GM18951 (cell line): ENCODE measurements at regions not wholly inside any gene's neighbourhood (a gene's known extent, or its start where the extent isn't known, plus 50 kb on each side); places are given as distances from the start of the nearest gene placed in this dataset.

Source experiments
- POLR2A ChIP-seq: IDR thresholded peaks from 4 replicates; pipeline ENCODE4 v1.6.1; 2011; ENCODE audit warnings: mild to moderate bottlenecking; ENCODE audit not compliant: insufficient read length, insufficient read depth; ENCODE audit errors: extremely low read depth
- in situ Hi-C: fragments of 300-500 bp; cut with MboI; formaldehyde crosslinking; loops from one replicate; pipeline ENCODE4 v1.12.0; 2022; ENCODE audit warnings: low sequenced_read_pairs, mixed read lengths, inconsistent platforms; ENCODE audit not compliant: unreplicated experiment

- no peak for TF ChIP-seq POLR2A
- in situ Hi-C loops: no loop called here
These were observed 431.3 kb upstream of the MYT1L start for GRCh38 chr2:2762166-2762908.

GRCh38 chr2:2758793-2759367, 427.8 kb upstream of the MYT1L start:
- in situ Hi-C loops: no loop called here

DNA sequence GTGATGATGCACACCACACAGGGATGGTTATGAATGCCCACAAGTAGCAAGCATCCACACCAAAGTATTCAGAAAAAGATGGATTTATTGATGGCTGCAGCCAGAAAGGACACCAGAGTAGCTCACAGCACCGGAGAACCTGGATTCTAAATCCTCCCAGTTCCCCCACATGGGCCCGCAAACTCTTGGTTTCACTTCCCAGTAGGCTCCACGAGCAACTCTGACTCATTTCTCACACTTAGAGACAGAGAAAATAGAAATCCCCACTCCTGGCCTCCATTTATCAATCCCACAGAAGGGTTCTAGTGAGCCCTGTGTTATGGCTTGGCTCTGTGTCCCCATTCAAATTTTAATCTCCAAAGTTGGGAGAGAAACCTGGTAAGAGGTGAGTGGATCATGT, 426.7 kb upstream of the MYT1L start:
- in situ Hi-C loops: no loop called here
- TF ChIP-seq POLR2A: no peak

More at GRCh38 chr2:2758793-2759367, 427.8 kb upstream of the MYT1L start:
- no peak for TF ChIP-seq POLR2A

GRCh38 chr2:2756886-2757285, 425.8 kb upstream of the MYT1L start:
- in situ Hi-C loops: no loop called here
- no peak for TF ChIP-seq POLR2A

GRCh38 chr2:2755990-2756389, 424.9 kb upstream of the MYT1L start:
- TF ChIP-seq POLR2A: no peak
- in situ Hi-C loops: no loop called here

GRCh38 chr2:2754940-2755339, 423.9 kb upstream of the MYT1L start:
- TF ChIP-seq POLR2A: no peak
- in situ Hi-C loops: no loop called here

DNA sequence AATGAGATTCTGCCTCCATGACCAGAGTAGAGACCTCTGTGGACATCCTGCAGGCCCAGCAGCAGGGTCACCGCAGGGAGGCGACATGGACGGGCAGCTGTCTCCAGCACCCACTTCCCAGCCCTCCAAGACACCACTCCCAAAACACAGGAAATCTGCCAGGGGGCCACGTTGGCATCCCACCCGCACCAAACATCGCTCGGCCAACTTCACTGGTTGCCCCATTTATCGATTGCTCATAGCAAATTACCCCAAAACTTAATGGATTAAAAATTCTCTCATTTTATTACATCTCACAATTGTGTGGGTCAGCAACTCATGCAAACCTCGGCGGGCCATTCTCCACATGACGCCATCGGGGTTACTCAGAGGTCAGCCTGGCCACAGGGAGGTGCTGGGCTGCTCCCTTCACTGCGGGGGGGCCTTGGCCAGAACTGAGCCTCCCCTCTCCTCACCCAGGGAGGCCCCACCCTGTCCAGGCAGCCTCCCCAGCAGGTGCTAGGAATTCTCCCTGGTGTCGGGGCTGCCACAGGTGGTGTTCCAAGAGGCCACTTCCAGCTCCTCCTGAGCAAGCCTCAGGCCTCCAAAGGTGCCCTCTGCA, 420.7 kb upstream of the MYT1L start:
- TF ChIP-seq POLR2A: no peak
- in situ Hi-C loops: no loop called here

DNA sequence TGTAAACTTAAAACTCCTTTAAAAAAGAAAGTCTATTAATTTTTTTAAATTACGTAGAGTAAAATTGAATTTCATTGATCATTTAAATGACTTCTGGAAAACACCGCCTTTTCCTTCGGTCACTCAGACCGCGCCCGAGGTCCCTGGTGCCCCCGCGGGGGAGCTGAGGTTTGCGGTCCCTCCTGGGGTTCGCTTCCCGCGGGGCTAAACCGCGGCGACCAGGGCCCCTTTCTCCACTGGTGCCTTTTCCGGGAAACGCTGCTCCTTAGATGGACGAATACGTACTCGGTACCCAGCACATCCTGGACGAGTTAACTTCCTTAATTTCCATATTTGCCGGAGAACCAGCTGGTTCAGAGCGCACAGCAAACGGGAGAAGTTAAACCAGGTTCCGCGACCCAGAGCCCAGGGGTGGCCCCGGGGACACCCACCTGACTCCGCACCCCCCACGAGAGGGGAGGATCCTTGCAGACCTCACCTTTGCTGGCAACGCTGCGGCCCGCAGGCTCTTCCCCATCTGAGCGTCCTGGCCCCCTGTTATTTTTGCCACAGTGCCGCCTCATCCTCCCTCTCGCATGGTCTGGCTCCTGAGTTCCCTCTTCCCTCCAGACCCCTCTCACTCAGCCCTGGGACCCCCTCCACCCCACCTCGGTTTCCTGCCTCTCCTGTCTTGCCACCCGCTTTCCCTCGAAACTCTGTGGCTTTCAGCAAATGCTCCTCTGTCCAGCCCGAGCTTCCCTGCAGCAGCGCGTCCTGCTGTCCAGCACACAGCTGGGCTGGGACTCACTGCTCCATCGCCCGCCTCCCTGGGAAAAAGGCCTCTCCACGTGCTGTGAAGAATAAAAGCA, 420.0 kb upstream of the MYT1L start:
- in situ Hi-C loops: no loop called here
- TF ChIP-seq POLR2A: no peak

DNA sequence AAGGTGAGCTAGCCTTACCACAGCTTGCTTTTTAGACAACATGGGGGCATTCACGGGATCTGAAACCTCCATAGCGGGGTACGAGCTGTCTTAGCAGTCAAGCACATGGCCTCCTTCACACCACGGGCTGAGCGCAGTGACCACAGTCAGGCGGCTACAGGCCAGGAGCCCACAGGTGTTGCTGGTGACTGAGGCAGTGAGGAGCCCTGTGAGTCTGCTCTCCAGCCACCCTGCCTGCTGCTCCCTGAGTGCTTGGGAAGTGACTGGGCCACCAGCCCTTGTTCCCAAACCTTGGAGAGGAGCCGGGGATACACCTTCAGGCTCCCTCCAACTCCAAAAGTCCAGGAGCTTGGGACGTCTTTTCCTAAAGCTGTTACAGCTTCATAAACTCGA, 418.1 kb upstream of the MYT1L start:
- in situ Hi-C loops: no loop called here
- TF ChIP-seq POLR2A: no peak

DNA sequence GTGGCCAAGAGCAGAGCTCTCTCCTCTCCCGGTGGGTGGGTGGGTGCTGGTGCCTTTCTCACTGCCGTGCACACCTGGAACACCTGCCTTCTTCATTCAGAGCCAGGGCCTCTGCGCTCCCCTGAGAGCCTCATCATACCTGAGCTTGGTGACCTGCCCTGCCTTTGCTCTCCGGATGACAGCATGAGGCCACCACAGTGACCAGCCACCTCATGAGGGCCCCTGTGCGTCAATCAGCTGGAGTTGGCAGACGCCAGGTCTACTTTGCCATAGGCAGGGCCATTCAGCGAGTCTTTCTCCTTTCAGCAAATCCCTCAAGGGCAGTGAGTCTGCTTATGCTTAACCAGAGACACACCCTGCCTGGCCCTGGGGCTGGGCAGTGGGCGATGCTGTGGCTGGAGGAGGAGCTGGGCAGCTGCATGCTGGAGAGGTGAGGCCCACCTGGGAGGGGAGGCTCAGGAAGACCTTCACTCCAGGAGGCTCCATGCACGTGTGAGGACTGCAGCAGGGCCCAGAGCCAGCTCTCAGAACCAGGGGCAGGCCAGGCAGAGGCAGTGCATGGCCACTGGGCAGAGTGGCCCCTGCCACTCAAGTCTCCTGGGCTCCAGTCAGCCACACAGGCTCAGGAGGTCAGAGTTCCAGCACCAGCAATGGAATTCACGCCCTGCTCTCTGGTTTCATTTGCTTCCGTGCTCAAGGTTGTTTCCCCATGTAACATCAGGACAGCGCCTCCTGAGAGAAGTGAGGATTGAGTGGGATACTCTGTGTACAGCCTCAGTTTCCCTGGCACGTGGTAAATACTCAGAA, 417.5 kb upstream of the MYT1L start:
- in situ Hi-C loops: no loop called here

DNA sequence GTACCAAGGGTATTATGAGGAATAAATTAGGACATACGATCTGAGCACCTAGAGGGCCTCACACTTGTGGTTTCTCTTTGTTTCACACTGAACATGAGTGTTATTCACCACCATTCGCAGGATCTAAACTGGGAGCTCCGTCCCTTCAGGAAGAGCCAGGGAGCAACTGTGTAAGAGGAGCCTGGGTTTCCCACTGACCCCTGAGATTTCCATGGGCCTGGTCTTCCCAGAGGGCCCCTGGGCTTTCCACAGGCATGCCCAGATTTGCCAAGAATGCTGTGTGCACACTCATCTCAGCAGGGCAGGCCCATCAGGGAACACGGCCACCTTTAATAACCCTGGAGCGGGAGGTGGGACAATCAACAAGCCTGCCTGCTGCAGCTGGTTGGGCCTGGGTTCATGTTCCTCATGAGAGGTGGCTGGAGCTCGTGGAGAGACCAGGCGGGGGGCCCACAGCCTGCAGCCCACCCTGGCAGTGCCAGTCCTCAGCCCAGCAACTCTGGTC, 416.8 kb upstream of the MYT1L start:
- no peak for TF ChIP-seq POLR2A
- in situ Hi-C loops: no loop called here

More for the DNA sequence above, 417.5 kb upstream of the MYT1L start:
- TF ChIP-seq POLR2A: no peak

DNA sequence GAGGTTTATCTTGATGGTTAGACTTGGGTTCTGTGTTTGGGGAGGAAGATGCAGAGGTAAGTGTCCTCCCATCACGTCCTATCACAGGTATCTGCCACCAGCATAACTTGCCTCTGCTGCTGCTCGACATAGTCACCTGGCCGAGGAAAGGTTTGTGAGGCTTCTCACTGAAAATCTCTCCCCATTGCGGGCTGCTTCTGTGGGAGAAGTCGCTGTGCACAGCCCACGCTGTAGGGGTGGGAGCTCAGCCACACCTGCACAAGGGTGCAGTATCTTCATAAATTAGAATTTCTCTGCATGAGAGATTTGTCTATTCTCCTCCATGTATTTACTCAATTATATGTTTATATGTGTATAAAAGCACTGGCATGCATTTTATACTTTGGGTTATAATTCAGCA, 415.7 kb upstream of the MYT1L start:
- in situ Hi-C loops: no loop called here
- no peak for TF ChIP-seq POLR2A
